NCI-H82 treated with DMSO at 0.1 percent for 48 hours (cell line): ENCODE measurements at regions not wholly inside any gene's neighbourhood (a gene's known extent, or its start where the extent isn't known, plus 50 kb on each side); places are given as distances from the start of the nearest gene placed in this dataset.

Source experiments
- DNase-seq: peaks from one replicate; lab custom pipeline; 2025; ENCODE audit not compliant: unreplicated experiment; lab: John Stamatoyannopoulos, UW

- no peak for DNase-seq
Observed at GRCh38 chr13:107518292-107518691, 697.0 kb downstream of the LIG4 start.

GRCh38 chr13:107516517-107516916 lies 698.8 kb downstream of the LIG4 start:
- DNase-seq = no peak

- no peak for DNase-seq
Observed at GRCh38 chr13:107512551-107512950, 702.8 kb downstream of the LIG4 start.

- no peak for DNase-seq
Observed at GRCh38 chr13:107497661-107498060, 717.7 kb downstream of the LIG4 start.

GRCh38 chr13:107493266-107493665 lies 722.1 kb downstream of the LIG4 start:
- no peak for DNase-seq

GRCh38 chr13:107482688-107483087 lies 732.6 kb downstream of the LIG4 start:
- DNase-seq = no peak

GRCh38 chr13:107480130-107480529 lies 735.2 kb downstream of the LIG4 start:
- DNase-seq = no peak

GRCh38 chr13:107477772-107478379 lies 737.5 kb downstream of the LIG4 start:
- DNase-seq = no peak

- no peak for DNase-seq
Observed at GRCh38 chr13:107475753-107476453, 739.4 kb downstream of the LIG4 start.

- DNase-seq = no peak
Observed at GRCh38 chr13:107473253-107473652, 742.1 kb downstream of the LIG4 start.

- DNase-seq = no peak
Observed at GRCh38 chr13:107466326-107467099, 748.8 kb downstream of the LIG4 start.

- no peak for DNase-seq
Observed at GRCh38 chr13:107462501-107462900, 752.8 kb downstream of the LIG4 start.

- no peak for DNase-seq
Observed at GRCh38 chr13:107461751-107462150, 753.6 kb downstream of the LIG4 start.

GRCh38 chr13:107459430-107459829 lies 755.9 kb downstream of the LIG4 start:
- DNase-seq = no peak

- no peak for DNase-seq
Observed at GRCh38 chr13:107458269-107458668, 757.1 kb downstream of the LIG4 start.

- DNase-seq = no peak
Observed at GRCh38 chr13:107457686-107458085, 757.6 kb downstream of the LIG4 start.

- no peak for DNase-seq
Observed at GRCh38 chr13:107456431-107456830, 758.9 kb downstream of the LIG4 start.

GRCh38 chr13:107452833-107453232 lies 762.5 kb downstream of the LIG4 start:
- DNase-seq = no peak

- no peak for DNase-seq
Observed at GRCh38 chr13:107450931-107451330, 764.4 kb downstream of the LIG4 start.

- DNase-seq = no peak
Observed at GRCh38 chr13:107450431-107450830, 764.9 kb downstream of the LIG4 start.

GRCh38 chr13:107447591-107447990 lies 767.7 kb downstream of the LIG4 start:
- no peak for DNase-seq

- no peak for DNase-seq
Observed at GRCh38 chr13:107441279-107441678, 774.1 kb downstream of the LIG4 start.
